ENCODE measurements at regions not wholly inside any gene's neighbourhood (a gene's known extent, or its start where the extent isn't known, plus 50 kb on each side); places are given as distances from the start of the nearest gene placed in this dataset.

- Mint-ChIP-seq H3K9me3 (peaks cover 7% of the 10 kb centered on the region), H3K27ac (no peak overlapping the region), H3K4me3 (no peak overlapping the region), H3K4me1 (ENCODE audit: low read depth) (no peaks in the 10 kb centered on the region), H3K27me3 (no peaks in the 10 kb centered on the region), H3K36me3 (no peaks in the 10 kb centered on the region)
- intact Hi-C loops (cut with micrococcal nuclease): no loop called here
- no peak for DNase-seq
- ChIA-PET POLR2A (no interaction called here), CTCF (no interaction called here)
Measured at GRCh38 chr11:97202613-97203292, 812.9 kb downstream of the JRKL start.

GRCh38 chr11:97218011-97218410 lies 828.2 kb downstream of the JRKL start:
- Mint-ChIP-seq H3K27me3 (no peaks in the 10 kb centered on the region), H3K4me1 (ENCODE audit: low read depth) (no peaks in the 10 kb centered on the region), H3K27ac (no peak overlapping the region), H3K9me3 (no peaks in the 10 kb centered on the region), H3K36me3 (no peaks in the 10 kb centered on the region), H3K4me3 (no peak overlapping the region)
- ChIA-PET POLR2A (no interaction called here), CTCF (no interaction called here)
- no peak for DNase-seq
- intact Hi-C loops (cut with micrococcal nuclease): no loop called here

- intact Hi-C loops (cut with micrococcal nuclease): no loop called here
- H3K27ac Mint-ChIP-seq: no peak overlapping the region
- ChIA-PET POLR2A (no interaction called here), CTCF (no interaction called here)
- H3K4me3 Mint-ChIP-seq: no peak overlapping the region
- DNase-seq: no peak
- H3K36me3 Mint-ChIP-seq: no peaks in the 10 kb centered on the region
- H3K27me3 Mint-ChIP-seq: no peaks in the 10 kb centered on the region
- no peaks in the 10 kb centered on the region for H3K4me1 Mint-ChIP-seq (ENCODE audit: low read depth)
- peaks cover 3% of the 10 kb centered on the region for H3K9me3 Mint-ChIP-seq
Measured at GRCh38 chr11:97223647-97224046, 833.8 kb downstream of the JRKL start.

- POLR2A ChIA-PET: no interaction called here
- no peak for DNase-seq
- CTCF ChIA-PET: no interaction called here
- no peaks in the 10 kb centered on the region for H3K4me1 Mint-ChIP-seq (ENCODE audit: low read depth)
- no peak overlapping the region for H3K4me3 Mint-ChIP-seq
- no peaks in the 10 kb centered on the region for H3K36me3 Mint-ChIP-seq
- H3K27ac Mint-ChIP-seq: no peak overlapping the region
- peaks cover 5% of the 10 kb centered on the region for H3K9me3 Mint-ChIP-seq
- no peaks in the 10 kb centered on the region for H3K27me3 Mint-ChIP-seq
- intact Hi-C loops (cut with micrococcal nuclease): no loop called here
Measured at GRCh38 chr11:97224396-97224795, 834.6 kb downstream of the JRKL start.

- Mint-ChIP-seq H3K27ac (no peak overlapping the region), H3K36me3 (no peaks in the 10 kb centered on the region), H3K9me3 (peaks cover 5% of the 10 kb centered on the region), H3K27me3 (no peaks in the 10 kb centered on the region), H3K4me1 (ENCODE audit: low read depth) (no peaks in the 10 kb centered on the region), H3K4me3 (no peak overlapping the region)
- intact Hi-C loops (cut with micrococcal nuclease): no loop called here
- CTCF ChIA-PET: interaction anchor here (0.6 kb wide), 1 partner anchor 43 kb away, joined by 3 read pairs; no protein-coding TSS in a partner anchor
- no peak for DNase-seq
- POLR2A ChIA-PET: no interaction called here
Measured at GRCh38 chr11:97225794-97226193, 836.0 kb downstream of the JRKL start.

- POLR2A ChIA-PET: no interaction called here
- Mint-ChIP-seq H3K27ac (no peak overlapping the region), H3K36me3 (no peaks in the 10 kb centered on the region), H3K4me1 (ENCODE audit: low read depth) (no peaks in the 10 kb centered on the region), H3K4me3 (no peak overlapping the region), H3K9me3 (peaks cover 5% of the 10 kb centered on the region), H3K27me3 (no peaks in the 10 kb centered on the region)
- DNase-seq: no peak
- intact Hi-C loops (cut with micrococcal nuclease): no loop called here
- CTCF ChIA-PET: interaction anchor here (0.6 kb wide), 1 partner anchor 8 kb away, joined by 3 read pairs; no protein-coding TSS in a partner anchor
Measured at GRCh38 chr11:97229936-97230335, 840.1 kb downstream of the JRKL start.

GRCh38 chr11:97231231-97231630 lies 841.4 kb downstream of the JRKL start:
- peaks cover 5% of the 10 kb centered on the region for H3K9me3 Mint-ChIP-seq
- DNase-seq: no peak
- H3K4me3 Mint-ChIP-seq: no peak overlapping the region
- H3K27ac Mint-ChIP-seq: no peak overlapping the region
- CTCF ChIA-PET: no interaction called here
- no peaks in the 10 kb centered on the region for H3K27me3 Mint-ChIP-seq
- POLR2A ChIA-PET: no interaction called here
- intact Hi-C loops (cut with micrococcal nuclease): no loop called here
- no peaks in the 10 kb centered on the region for H3K36me3 Mint-ChIP-seq
- H3K4me1 Mint-ChIP-seq (ENCODE audit: low read depth): no peaks in the 10 kb centered on the region

- H3K27ac Mint-ChIP-seq: no peak overlapping the region
- POLR2A ChIA-PET: no interaction called here
- peaks cover 8% of the 10 kb centered on the region for H3K9me3 Mint-ChIP-seq
- CTCF ChIA-PET: no interaction called here
- H3K27me3 Mint-ChIP-seq: no peaks in the 10 kb centered on the region
- no peak for DNase-seq
- H3K4me1 Mint-ChIP-seq (ENCODE audit: low read depth): no peaks in the 10 kb centered on the region
- H3K36me3 Mint-ChIP-seq: no peaks in the 10 kb centered on the region
- no peak overlapping the region for H3K4me3 Mint-ChIP-seq
- intact Hi-C loops (cut with micrococcal nuclease): no loop called here
Measured at GRCh38 chr11:97234016-97234415, 844.2 kb downstream of the JRKL start.

GRCh38 chr11:97237151-97237550 lies 847.3 kb downstream of the JRKL start:
- Mint-ChIP-seq H3K9me3 (peaks cover 7% of the 10 kb centered on the region), H3K36me3 (no peaks in the 10 kb centered on the region)

GRCh38 chr11:97247601-97248000 lies 857.8 kb downstream of the JRKL start:
- peaks cover 12% of the 10 kb centered on the region for H3K9me3 Mint-ChIP-seq
- CTCF ChIA-PET: no interaction called here
- no peaks in the 10 kb centered on the region for H3K27me3 Mint-ChIP-seq
- no peaks in the 10 kb centered on the region for H3K36me3 Mint-ChIP-seq
- H3K4me3 Mint-ChIP-seq: no peak overlapping the region
- intact Hi-C loops (cut with micrococcal nuclease): no loop called here
- no peak for DNase-seq
- POLR2A ChIA-PET: no interaction called here
- no peak overlapping the region for H3K27ac Mint-ChIP-seq
- H3K4me1 Mint-ChIP-seq (ENCODE audit: low read depth): no peaks in the 10 kb centered on the region

More at GRCh38 chr11:97237151-97237550, 847.3 kb downstream of the JRKL start:
- ChIA-PET CTCF (no interaction called here), POLR2A (no interaction called here)
- no peak overlapping the region for H3K4me3 Mint-ChIP-seq
- no peaks in the 10 kb centered on the region for H3K27me3 Mint-ChIP-seq
- no peak overlapping the region for H3K27ac Mint-ChIP-seq
- intact Hi-C loops (cut with micrococcal nuclease): no loop called here
- DNase-seq: no peak
- H3K4me1 Mint-ChIP-seq (ENCODE audit: low read depth): no peaks in the 10 kb centered on the region

- no peak overlapping the region for H3K4me3 Mint-ChIP-seq
Measured at GRCh38 chr11:97254790-97255189, 865.0 kb downstream of the JRKL start.

GRCh38 chr11:97259434-97259833 lies 869.6 kb downstream of the JRKL start:
- H3K36me3 Mint-ChIP-seq: no peaks in the 10 kb centered on the region
- H3K4me3 Mint-ChIP-seq: no peak overlapping the region
- ChIA-PET CTCF (no interaction called here), POLR2A (no interaction called here)
- no peaks in the 10 kb centered on the region for H3K27me3 Mint-ChIP-seq
- intact Hi-C loops (cut with micrococcal nuclease): no loop called here
- no peak overlapping the region for H3K27ac Mint-ChIP-seq
- DNase-seq: no peak
- no peaks in the 10 kb centered on the region for H3K9me3 Mint-ChIP-seq
- no peaks in the 10 kb centered on the region for H3K4me1 Mint-ChIP-seq (ENCODE audit: low read depth)

More at GRCh38 chr11:97254790-97255189, 865.0 kb downstream of the JRKL start:
- Mint-ChIP-seq H3K4me1 (ENCODE audit: low read depth) (no peaks in the 10 kb centered on the region), H3K27me3 (no peaks in the 10 kb centered on the region), H3K9me3 (no peaks in the 10 kb centered on the region), H3K36me3 (no peaks in the 10 kb centered on the region), H3K27ac (no peak overlapping the region)
- DNase-seq: no peak
- intact Hi-C loops (cut with micrococcal nuclease): no loop called here
- POLR2A ChIA-PET: no interaction called here
- CTCF ChIA-PET: no interaction called here

- CTCF ChIA-PET: no interaction called here
- H3K9me3 Mint-ChIP-seq: no peaks in the 10 kb centered on the region
- intact Hi-C loops (cut with micrococcal nuclease): no loop called here
- no peaks in the 10 kb centered on the region for H3K36me3 Mint-ChIP-seq
- no peaks in the 10 kb centered on the region for H3K27me3 Mint-ChIP-seq
- no peak overlapping the region for H3K27ac Mint-ChIP-seq
- POLR2A ChIA-PET: no interaction called here
- no peaks in the 10 kb centered on the region for H3K4me1 Mint-ChIP-seq (ENCODE audit: low read depth)
- DNase-seq: no peak
- H3K4me3 Mint-ChIP-seq: no peak overlapping the region
Measured at GRCh38 chr11:97259884-97260283, 870.1 kb downstream of the JRKL start.

All from activated CD4-positive, alpha-beta memory T cell treated with anti-CD3 and anti-CD28 coated beads for 36 hours (primary cell).